C1 segment of cervical spinal cord (tissue), 14 donors: ENCODE measurements at regions not wholly inside any gene's neighbourhood (a gene's known extent, or its start where the extent isn't known, plus 50 kb on each side); places are given as distances from the start of the nearest gene placed in this dataset.

Experiments
- DNase-seq, 14 donors: peaks; one replicate each; lab custom pipeline; 2025; lab: John Stamatoyannopoulos, UW

DNA sequence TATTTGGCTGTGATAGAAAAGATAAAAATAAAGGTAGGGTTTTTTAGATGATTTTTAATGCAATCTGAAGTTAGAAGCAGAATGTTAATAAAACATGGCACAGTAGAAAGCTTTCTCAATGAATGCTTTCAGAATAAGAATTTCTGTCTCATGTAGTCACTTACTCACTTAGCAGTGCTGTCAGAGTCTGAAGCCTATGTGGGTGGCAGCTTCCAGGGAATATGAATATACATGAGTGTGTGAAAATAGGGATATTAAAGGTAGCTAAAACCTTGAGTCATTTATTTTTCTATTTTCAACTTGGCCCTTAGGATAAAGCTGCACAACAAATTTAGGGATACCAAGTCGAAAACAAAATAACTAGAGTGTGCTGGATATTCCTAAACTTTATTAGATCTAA is 427.9 kb downstream of the AEBP2 start:
- DNase-seq: no peak

DNA sequence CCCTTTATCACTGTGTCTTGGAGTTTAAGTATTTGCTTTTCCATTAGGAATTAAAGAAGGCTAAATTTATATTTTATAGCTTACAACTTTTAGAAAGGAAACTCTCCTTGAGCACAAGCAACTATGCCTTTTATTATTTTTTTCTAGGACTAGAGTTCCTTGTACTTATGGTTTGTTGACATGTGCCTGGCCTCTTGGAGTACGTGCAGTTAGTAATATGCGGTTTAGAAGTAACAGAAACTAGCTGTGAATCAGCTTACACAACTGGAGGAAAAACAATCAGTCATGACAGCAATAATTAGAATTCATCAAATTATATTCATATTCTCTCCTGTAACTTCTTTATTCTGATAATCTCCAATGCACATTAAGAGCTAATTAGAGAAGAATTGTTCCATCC is 428.7 kb downstream of the AEBP2 start:
- no peak for DNase-seq

DNA sequence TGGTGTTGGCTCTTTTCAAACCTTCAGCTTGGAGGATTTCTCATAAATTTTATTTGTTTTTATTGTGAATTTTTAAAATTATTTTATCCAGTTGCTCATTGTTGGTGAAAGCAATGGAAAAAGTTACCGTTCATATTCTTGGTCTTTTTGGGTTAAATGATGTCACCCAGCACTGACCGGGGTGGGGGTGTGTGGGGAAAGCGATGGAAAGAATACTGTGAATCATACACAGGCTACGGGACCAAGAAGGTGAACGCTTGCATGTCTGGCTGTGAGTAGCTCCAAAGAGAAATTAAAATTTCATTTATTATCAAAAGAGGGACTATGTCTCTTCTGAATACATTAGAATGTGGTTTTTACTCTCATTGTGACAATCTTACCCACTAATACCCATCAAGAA is 430.1 kb downstream of the AEBP2 start:
- DNase-seq: no peak

DNA sequence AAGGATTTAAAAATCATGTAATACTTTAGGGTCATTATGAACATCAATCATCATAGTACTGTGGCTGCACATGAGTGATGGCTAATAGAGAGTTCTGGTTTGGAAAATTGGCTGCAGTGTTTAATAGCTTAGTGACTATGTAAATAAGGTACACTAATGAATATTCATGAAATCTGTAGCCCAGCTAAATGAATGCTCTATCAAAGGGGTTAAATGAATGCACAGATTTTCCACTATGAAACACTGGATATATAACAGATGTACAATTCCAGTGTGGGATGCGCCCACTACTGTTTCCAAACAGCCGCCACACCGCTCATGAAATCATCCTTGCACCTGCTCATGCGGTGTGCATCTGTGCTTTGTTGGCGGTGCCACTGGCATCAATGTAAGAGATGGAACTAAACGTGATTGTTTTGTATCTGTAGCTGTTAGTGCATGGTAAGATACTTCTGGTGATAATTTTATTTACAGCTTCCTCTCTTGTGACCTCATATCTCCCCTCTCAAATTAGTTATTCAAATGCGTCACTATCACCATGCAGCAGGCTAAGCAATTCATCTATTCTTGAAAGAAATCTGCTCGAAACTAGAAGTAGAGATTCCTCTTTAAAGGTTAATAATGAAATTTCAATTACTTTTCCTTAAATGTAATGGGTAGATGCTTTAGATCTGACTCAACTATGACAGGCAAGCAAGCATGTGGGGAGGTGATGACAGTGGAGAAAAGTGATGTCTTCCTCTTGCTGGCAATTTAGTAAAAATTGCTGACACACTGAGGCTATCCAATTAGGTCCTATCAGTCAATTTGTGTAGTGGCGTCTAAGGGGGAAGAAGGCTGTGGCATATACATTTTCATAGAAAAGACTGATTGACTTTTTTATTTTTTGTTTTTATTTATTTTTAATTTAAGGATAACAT is 433.6 kb downstream of the AEBP2 start:
- DNase-seq: no peak

DNA sequence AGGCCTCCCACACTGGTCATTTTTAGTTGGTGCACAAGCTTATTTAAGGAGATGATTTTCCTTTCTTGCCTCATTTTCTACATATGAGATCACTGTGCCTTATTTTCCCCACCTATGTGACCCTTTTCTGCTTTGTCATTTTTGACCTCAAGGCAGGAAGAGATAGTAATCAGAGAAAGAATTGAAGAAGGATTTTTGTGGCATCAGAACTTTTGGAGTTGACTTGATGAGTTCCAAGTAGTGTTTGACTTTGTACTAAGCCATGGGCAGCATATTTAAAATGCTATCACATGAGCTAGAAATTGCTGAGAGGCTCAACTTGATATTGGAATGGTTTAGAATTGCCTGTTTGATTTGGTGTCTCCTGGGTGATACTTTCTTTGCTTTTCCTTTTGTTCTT is 440.8 kb downstream of the AEBP2 start:
- DNase-seq: no peak

DNA sequence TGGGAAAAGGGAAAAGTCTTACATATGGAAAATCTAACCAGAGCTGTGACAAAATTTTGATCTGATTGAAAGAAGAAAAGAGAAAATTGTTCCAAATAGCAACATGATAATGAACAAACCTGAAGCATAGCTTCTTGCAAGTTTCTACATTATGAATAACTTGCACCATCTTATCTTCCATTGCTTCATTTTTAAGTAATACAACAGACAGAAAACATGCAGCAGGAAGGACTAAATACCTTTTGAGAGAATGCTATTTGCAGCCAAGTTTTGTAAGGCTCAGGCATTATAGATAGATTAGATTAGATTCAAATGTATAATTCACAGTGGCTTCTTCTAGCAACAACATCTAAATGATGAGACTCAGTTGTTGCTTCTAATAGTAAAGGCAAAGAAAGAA is 441.4 kb downstream of the AEBP2 start:
- no peak for DNase-seq

DNA sequence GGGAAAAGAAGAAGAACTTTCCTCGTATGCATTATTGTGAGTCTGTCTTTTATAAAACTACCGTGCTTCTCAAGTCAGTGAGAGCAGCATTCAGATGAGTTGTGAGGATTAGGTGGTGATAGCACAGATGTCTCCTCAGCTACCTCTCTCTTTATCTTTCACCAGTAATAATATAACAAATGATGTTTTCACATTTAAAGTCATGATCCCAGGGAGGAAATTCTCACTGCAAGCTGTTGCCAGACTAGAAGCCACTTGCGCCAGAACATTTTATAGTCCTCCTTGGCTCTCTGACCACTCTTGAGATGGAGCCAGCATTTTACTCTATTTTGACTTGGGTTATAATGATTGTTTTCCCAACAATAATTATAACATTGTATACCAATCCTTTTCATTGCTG is 443.1 kb downstream of the AEBP2 start:
- DNase-seq: no peak

DNA sequence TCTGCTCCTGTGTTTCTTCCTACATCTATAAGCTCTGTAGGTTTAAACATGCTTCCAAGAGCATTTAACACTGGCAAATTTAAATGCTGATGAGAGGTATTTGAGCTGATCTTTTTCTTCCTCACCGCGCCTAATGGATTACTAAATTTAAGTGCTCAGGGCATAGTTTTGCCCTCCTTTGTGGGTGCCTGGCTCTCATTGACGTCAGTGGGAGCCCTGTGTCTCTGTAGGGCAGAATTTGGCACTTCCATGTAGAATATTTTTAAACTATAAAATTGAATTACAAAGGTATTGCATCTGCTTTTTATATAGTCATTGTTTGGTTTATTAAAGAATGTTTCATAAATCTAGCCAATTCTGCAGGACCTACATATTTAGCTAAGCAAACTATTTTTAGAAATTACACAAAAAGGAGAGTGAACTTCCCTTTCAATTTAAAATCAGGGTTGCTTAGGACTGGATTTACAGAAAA is 444.8 kb downstream of the AEBP2 start:
- DNase-seq: no peak

DNA sequence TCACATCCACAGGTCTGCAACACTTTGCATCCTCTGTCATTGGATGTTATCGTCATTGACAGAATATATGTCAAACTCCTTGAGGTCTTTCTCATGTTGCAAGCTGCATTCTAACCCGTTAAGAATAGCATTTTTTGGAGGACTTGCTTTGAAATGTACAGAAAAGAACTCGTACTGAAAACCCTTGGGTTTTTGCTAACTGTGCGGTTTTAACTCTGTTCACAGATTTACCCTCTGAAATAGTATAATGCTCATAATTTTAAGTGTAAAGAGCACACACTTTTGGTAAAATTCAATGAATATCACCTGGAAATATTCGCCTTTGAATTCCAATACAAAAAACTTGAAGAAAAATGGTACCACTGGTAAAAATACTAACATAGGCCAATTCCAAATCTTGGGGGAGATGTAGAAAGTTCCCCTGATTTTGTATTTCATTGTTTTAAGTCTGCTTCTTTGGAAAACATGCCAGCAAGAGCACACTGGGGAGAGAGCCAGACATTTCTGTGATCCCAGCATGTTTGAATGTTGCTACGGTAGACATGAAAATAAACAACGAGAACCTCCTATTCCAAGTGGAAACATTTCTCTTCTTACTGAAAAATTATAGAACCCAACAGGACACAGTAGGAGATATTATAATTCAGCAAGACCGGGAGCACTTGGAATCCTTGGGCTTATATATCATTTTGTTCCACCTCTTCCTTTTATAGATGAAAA is 446.0 kb downstream of the AEBP2 start:
- no peak for DNase-seq

DNA sequence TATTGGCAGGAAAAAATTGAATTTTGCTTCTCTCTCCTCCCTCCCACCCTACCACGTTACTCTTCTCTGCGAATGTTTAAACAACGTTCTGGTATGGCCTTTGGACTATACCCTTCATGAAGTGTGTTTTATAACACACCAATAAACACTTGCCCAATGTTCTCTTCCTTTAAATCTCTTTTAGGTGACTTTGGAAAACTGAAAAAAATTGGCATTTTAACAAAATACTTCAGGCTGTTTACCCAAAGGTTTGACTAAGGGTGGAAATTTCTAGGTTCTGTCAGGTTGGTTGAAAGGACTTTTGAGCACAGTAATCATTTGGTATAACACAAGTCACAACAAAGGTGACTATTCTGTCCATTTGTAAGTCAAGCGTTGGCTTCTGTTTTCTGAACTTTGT is 446.8 kb downstream of the AEBP2 start:
- no peak for DNase-seq

DNA sequence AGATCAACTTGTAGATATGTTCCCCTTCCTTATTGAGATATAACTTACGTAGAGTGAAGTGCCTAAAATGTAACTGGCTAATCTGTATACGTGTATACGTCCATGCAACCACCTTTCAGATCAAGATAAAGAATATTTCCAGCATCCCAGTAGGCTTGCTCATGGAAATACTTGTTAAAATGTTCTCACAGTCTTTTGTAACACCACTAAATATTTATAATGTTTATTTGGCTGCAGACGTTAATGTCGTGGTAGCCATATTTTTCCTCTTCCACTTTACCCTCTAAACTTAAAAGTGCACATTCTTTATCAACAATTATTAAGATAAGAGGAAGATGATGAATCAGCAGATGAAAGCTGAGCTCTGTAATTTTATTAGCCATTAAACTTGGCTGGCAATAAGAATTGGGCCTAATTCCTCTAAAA is 447.4 kb downstream of the AEBP2 start:
- no peak for DNase-seq

DNA sequence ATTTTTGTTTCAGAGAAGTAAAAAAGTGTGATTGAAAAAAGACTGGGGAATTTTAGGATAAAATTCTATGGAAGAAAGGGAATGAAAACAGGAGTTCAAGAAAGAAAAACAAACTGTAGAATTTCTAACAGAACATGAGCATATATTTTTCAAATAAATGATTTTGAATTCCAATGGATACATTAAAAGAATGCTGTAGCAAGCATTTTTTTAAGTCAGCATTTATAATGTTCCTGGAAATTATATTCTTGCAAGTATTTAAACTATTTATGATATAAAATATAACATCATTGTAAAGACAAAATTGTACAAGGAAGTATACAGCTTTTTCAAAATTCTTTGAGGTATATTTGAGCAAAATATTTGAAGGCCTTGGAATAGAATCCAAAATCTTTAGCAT is 450.7 kb downstream of the AEBP2 start:
- DNase-seq: no peak

DNA sequence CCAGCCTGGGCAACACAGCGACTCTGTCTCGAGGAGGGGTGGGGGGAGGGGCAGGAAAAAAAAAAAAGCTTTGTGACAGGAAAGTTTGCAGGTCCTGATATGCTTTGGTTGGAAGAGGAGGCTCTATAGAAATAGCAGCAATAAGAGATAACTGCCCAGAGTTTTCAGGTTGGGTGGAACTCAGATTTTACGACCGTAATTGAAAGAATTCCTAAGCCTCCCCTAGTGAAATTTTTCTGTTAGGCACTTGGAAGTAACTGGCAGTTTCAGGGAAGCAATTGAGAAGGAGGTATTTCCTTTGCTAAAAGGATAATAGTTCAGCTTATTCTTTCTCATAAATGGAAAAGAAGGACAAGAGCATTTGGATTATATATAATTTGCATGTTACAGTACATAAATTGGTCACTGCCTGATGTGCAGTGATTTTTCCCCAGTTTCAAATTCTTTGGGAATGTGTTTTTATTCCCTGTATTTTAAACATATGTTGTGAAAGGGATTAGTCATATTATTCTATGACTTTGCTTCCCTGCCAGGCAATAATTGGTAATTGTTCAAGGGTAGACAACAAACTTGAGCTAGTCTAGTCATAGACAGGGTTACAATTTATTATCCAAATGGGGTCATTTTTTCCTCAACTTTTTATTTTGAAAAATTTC is 452.8 kb downstream of the AEBP2 start:
- DNase-seq: no peak

DNA sequence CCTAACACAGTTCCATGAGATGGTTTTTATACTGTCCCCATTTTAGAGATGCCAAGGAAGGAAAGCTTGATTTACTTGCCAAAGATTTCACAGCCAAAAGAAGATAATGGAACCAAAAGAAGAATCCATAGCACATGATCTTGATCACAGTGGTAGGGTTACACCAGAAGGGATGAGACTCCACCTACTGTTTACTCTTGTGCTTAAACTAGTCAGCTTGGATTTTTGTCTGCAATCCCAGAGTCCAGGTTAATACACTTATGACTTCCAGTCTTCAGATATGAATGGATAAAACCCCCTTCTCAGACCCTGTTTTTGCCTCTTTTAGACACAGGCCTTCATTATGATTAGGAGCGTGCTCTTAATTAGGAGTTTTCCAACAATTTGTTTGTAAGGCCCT is 454.2 kb downstream of the AEBP2 start:
- no peak for DNase-seq

DNA sequence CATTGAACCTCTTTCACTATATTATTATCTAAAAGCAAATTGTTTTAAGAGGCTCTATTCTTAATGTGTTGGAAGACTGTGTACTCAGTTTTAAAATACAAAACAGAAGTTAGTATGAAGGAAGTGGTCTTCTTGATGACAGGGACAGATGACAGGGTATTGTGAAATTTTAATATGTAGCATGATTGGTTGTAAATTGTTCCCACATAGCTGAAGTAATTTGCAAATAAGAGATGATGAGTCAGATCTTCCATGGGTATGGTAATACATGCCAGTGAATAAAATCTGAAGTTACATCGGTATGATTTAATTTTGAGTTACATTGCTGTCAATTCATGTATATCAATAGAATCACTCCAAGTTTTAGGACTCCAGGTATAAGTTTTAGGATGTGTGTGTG is 454.8 kb downstream of the AEBP2 start:
- DNase-seq: no peak

DNA sequence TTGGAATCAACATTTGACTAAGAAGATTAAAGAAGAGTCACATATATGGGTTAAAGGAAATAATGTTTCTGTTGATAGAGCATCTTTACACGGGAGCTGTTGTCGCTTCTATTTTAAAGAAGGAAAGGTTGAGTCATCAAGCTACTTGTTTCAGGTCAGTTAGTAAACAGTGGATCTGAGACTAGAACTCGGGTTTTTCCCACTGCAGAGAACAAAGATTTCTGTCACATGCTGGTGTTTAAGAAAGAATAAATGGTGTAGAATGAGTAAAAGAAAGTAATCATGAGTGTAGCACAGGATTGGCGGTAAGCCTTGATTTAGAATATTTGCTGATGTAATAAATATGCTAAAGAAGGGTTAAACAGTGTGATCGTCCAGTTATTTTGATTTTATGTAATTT is 455.5 kb downstream of the AEBP2 start:
- DNase-seq: no peak

DNA sequence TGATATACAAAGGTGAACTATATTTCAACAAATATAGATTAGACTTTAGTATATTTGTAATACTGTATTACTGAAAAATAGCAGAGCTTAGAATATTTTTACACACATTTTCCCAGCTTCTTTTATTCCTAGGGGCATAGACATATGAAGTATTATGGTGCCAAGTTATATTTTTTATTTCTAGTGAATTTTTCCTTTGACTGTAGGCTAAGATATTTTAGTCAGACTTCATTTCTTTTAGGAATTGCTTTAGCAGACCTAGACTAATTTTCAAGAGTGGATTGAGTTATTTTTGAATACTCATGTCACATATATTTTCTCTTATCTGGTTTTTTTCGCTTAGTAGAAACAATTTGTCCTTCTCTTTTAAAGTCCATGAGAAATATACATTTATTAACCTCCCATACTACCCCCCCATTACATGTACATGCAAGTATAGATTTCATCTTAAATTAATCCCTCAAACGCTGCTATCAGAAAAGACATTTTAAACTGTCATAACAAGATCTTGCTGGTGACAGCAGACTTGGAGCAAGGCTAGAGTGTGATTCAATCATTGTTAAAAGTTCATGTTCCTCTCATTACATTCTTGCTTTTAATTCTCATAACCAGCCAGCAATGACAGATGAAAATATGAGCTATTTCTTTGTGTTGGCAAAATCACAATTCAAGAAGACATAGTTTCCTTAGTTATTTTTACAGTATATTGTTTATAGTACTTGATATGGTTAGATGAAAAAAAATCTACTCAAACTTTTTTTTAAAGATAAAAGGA is 456.1 kb downstream of the AEBP2 start:
- no peak for DNase-seq

DNA sequence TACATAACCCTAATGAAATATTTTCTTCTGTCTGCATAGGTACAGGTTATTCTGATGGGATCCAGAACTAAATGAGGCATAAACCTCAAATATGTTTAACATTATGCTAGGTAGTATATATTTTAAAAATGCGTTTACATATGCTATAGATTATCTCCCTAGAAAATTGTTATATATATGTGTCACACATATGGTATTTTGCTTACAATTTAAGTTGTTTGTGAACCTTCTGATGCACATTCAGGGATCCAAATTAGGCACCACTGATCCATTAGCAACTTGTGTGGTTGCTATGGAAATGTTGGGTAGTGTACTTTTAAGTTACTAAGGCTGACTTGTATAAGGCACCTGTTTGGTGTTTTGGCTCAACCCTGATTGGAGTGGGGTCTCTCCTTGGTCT is 456.7 kb downstream of the AEBP2 start:
- DNase-seq: no peak

DNA sequence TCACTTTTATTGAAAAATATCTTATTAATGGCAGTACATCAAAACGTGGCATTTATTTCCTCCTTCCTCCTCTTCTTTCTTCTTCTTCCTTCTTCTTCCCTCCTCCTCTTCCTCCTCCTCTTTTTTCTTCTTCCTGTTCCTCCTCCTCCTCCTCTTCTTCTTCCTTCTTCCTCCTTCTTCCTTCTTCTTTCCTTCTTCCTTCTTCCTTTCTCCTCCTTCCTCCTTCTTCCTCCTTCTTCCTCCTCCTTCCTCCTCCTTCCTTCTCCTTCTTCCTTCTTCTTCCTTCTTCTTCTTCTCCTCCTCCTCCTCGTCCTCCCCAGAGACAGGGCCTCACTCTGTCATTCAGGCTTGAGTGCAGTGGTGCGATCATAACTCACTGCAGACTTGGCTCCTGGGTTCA is 457.2 kb downstream of the AEBP2 start:
- no peak for DNase-seq

DNA sequence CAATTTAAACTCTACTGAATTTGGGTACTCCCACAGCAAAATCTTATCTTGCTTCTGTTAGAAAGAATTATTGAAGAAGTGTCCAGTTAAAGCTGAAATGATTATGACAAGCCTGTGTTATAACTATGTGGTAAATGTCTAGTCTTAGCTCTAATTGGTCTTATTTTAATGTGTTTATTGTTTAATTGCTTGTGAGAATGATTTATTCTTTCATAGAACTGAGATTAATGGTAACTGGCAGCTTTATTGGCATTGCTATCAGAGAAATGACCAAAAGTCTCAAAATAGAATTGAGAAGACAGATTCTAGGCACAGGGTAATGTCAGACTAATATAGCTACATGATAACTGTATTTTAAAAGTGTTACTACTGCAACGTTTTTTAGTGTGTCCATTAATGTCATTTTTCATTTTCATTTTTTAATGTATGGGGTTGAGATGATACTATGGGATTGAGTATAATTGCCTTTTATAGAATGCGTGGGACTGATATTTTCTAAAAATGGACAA is 458.7 kb downstream of the AEBP2 start:
- DNase-seq: no peak

DNA sequence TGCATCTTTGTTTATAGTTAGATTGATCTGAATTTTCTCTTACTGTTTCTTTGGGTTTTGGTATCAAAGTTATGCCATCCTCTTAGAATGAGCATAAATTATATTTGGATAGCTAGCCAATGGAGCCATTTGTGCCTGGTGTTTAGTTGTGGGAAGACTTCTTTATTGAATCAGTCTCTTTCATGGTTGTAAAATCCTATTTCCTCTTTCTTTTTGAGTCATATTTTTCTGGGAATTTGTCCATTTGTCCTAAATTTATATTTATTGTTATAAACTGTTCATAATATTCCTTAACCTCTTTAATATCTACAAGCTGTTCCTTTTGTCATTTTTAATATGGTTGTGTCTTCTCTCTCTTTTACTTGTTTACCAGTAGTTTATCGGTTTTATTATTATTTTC is 462.5 kb downstream of the AEBP2 start:
- DNase-seq: no peak
